ENCODE measurements at regions not wholly inside any gene's neighbourhood (a gene's known extent, or its start where the extent isn't known, plus 50 kb on each side); places are given as distances from the start of the nearest gene placed in this dataset.

DNA sequence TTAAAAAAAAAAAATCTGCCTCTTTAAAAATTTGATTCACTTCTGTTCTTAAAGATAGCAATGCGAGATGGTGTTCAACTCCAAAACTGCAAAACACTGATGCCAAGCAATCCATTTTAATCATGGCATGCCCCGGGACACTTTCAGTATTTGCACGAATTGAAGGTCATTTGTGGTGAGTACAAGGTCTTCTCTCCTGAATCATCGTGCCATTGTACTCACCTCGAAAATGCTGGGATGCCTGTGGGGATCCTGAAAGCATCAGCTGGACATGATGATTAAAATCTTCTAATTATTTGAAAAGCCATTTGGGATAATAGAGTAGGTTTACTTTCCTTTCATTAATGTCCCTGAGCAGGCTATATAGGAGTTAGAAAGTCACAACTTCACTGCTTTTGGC, 125.1 kb upstream of the NRP1 start:
- H3K9me1 ChIP-seq (ENCODE audit: control insufficient read depth, extremely low read depth, insufficient read depth, low read length), result no peaks in the 10 kb centered on the region
- no peaks in the 10 kb centered on the region for H3K9me3 ChIP-seq (ENCODE audit: control insufficient read depth, low read depth, low read length)
- H3K9ac ChIP-seq (ENCODE audit: control insufficient read depth, extremely low read depth, insufficient read depth, low read length), result no peak overlapping the region
- TF ChIP-seq EZH2 (IDR thresholded peaks at IDR 0.05; ENCODE audit: low read length), result no peak
- TF ChIP-seq, protein P1, sequence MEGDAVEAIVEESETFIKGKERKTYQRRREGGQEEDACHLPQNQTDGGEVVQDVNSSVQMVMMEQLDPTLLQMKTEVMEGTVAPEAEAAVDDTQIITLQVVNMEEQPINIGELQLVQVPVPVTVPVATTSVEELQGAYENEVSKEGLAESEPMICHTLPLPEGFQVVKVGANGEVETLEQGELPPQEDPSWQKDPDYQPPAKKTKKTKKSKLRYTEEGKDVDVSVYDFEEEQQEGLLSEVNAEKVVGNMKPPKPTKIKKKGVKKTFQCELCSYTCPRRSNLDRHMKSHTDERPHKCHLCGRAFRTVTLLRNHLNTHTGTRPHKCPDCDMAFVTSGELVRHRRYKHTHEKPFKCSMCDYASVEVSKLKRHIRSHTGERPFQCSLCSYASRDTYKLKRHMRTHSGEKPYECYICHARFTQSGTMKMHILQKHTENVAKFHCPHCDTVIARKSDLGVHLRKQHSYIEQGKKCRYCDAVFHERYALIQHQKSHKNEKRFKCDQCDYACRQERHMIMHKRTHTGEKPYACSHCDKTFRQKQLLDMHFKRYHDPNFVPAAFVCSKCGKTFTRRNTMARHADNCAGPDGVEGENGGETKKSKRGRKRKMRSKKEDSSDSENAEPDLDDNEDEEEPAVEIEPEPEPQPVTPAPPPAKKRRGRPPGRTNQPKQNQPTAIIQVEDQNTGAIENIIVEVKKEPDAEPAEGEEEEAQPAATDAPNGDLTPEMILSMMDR (optimal IDR thresholded peaks at IDR 0.05 in 1 of 3, IDR thresholded peaks at IDR 0.05 in 1 of 3, conservative IDR thresholded peaks at IDR 0.05 in 1 of 3; ENCODE audit: extremely low read depth in 1 of 3, insufficient read depth in 2 of 3, low read length in 3 of 3), result no peak
- no peaks in the 10 kb centered on the region for H3K79me2 ChIP-seq (ENCODE audit: control insufficient read depth, insufficient read depth, low read length)
- FAIRE-seq (no peak), DNase-seq (ENCODE audit: low read depth, low spot score) (no peak)
- no peaks in the 10 kb centered on the region for H3K36me3 ChIP-seq (ENCODE audit: control insufficient read depth in 2 of 2, extremely low read depth in 1 of 2, insufficient read depth in 2 of 2, low read length in 2 of 2)
- no peak overlapping the region for H3K4me2 ChIP-seq (ENCODE audit: control insufficient read depth, extremely low read depth, insufficient read depth, low read depth, low read length)
- H3K27ac ChIP-seq (ENCODE audit: control insufficient read depth, insufficient read depth, low read length), result no peak overlapping the region
- no peaks in the 10 kb centered on the region for H4K20me1 ChIP-seq (ENCODE audit: control insufficient read depth, extremely low read depth, insufficient read depth, low read length)
- dilution Hi-C loops (cut with MboI; ENCODE audit: extremely low pct_ligation_motif_present, low sequenced_read_pairs), result no loop called here
- H3K4me1 ChIP-seq (ENCODE audit: control insufficient read depth, extremely low read depth, insufficient read depth, low read length), result no peaks in the 10 kb centered on the region
- H3K4me3 ChIP-seq (ENCODE audit: control insufficient read depth in 2 of 3, extremely low read depth in 1 of 3, insufficient read depth in 2 of 3, low read depth in 1 of 3, low read length in 3 of 3), result no peak overlapping the region
- no peaks in the 10 kb centered on the region for H3K27me3 ChIP-seq (ENCODE audit: control insufficient read depth, extremely low read depth, insufficient read depth, low read length)
- H2AFZ ChIP-seq (ENCODE audit: control insufficient read depth, low read length), result no peak overlapping the region

GRCh38 chr10:33455029-33455428, 120.6 kb upstream of the NRP1 start:
- no peaks in the 10 kb centered on the region for H3K9me1 ChIP-seq (ENCODE audit: control insufficient read depth, extremely low read depth, insufficient read depth, low read length)
- no peaks in the 10 kb centered on the region for H3K4me1 ChIP-seq (ENCODE audit: control insufficient read depth, extremely low read depth, insufficient read depth, low read length)
- no peak overlapping the region for H3K9ac ChIP-seq (ENCODE audit: control insufficient read depth, extremely low read depth, insufficient read depth, low read length)
- H3K36me3 ChIP-seq (ENCODE audit: control insufficient read depth in 2 of 2, extremely low read depth in 1 of 2, insufficient read depth in 2 of 2, low read length in 2 of 2), result no peaks in the 10 kb centered on the region
- H3K79me2 ChIP-seq (ENCODE audit: control insufficient read depth, insufficient read depth, low read length), result no peaks in the 10 kb centered on the region
- no peak overlapping the region for H3K4me3 ChIP-seq (ENCODE audit: control insufficient read depth in 2 of 3, extremely low read depth in 1 of 3, insufficient read depth in 2 of 3, low read depth in 1 of 3, low read length in 3 of 3)
- no peak for DNase-seq (ENCODE audit: low read depth, low spot score)
- no peak overlapping the region for H3K4me2 ChIP-seq (ENCODE audit: control insufficient read depth, extremely low read depth, insufficient read depth, low read depth, low read length)
- no peaks in the 10 kb centered on the region for H3K27me3 ChIP-seq (ENCODE audit: control insufficient read depth, extremely low read depth, insufficient read depth, low read length)
- H4K20me1 ChIP-seq (ENCODE audit: control insufficient read depth, extremely low read depth, insufficient read depth, low read length), result no peaks in the 10 kb centered on the region
- TF ChIP-seq, protein P1 (optimal IDR thresholded peaks at IDR 0.05 in 1 of 3, IDR thresholded peaks at IDR 0.05 in 1 of 3, conservative IDR thresholded peaks at IDR 0.05 in 1 of 3; ENCODE audit: extremely low read depth in 1 of 3, insufficient read depth in 2 of 3, low read length in 3 of 3), result no peak
- no peak for TF ChIP-seq EZH2 (IDR thresholded peaks at IDR 0.05; ENCODE audit: low read length)
- H3K27ac ChIP-seq (ENCODE audit: control insufficient read depth, insufficient read depth, low read length), result no peak overlapping the region
- no peak for FAIRE-seq
- H3K9me3 ChIP-seq (ENCODE audit: control insufficient read depth, low read depth, low read length), result no peaks in the 10 kb centered on the region
- dilution Hi-C loops (cut with MboI; ENCODE audit: extremely low pct_ligation_motif_present, low sequenced_read_pairs), result no loop called here
- no peak overlapping the region for H2AFZ ChIP-seq (ENCODE audit: control insufficient read depth, low read length)

Data from keratinocyte (primary cell).